Stimulated activated CD8-positive, alpha-beta memory T cell treated with anti-CD3 and anti-CD28 coated beads, Interleukin-2, amount 100 ng/mL, for 1 hour (primary cell): ENCODE measurements at regions not wholly inside any gene's neighbourhood (a gene's known extent, or its start where the extent isn't known, plus 50 kb on each side); places are given as distances from the start of the nearest gene placed in this dataset.

Source experiments
- DNase-seq, 2 donors: peaks; one replicate each; pipeline ENCODE4 v3.0.0-alpha.2; 2020; ENCODE audit warnings: low read depth in 2 of 2

DNA sequence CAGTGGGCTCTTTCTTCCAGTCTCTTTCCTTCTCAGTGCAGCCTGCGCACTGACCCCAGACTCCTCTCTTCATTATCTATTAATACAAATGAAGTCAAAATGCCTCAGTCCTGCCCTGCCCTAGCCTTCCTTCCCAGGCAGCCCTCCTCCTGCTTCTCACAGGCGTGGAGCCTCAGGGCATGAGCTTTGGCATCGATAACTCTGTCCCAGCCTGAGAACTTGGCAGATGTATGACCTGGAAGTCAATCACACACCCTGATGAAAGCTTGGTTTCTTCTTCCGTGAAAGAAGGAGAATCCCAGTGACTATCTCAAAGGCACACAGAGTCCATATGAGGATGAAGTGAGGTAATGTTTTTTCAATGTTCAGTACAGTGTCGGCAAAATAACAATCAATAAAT lies 600.7 kb upstream of the ID2 start:
- DNase-seq = no peak

DNA sequence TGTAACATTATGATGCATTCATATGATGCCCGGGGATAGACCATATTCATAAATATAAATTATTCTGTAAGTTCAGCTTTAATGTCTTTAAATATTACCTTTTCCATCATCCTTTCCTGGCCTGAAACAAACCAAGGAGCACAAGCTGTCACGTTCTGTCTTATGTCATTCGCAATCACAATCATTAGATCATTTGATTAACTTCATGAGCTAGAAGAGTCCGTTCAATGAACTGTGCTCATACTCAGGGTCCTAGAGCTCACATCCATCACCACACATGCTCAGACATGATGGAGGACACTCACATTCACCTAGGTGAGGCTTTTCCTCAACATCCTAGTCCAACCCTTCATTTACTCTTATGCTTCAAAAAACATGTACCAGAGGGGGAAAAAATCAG lies 599.0 kb upstream of the ID2 start:
- no peak for DNase-seq

DNA sequence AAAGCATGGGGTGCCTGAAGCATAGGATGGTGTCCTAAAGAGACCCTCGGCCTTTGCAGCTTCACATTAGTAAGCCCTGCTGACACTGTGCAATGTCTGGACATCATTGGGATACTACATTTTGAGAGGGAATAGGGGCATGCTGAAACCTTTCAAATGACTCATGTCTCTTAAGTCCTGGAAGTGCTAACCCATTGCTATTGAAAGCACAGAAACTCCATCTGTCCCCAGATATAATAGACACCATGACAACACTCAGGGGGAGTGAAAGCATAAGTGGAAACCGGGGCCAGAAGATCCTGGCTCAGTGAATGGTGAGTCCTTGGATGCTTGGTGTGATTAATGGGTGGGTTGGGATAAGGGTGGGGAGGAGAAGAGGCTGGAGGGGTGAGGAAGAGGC lies 595.5 kb upstream of the ID2 start:
- DNase-seq = no peak

GRCh38 chr2:8086796-8087479 lies 594.9 kb upstream of the ID2 start:
- DNase-seq = no peak

- DNase-seq = no peak
These were observed 594.4 kb upstream of the ID2 start for GRCh38 chr2:8087480-8087840.

DNA sequence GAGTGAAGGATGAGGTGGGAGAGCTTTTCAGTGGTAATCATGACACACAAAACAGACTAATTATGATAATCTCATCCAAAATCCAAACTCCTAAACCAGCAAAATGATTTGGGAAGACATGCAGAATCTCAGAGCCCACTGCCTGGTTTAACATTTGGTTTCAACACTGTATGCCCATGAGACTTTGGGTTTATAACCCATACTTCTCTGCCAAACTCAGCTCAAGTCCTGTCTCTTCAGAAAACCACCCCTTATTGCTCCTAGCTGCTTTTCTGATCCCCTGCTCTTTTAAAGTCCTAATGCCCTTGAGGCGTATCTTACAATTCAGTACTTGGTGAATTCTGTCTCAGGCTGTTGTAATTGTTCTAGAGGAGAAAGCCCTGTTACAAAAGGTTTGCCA lies 593.0 kb upstream of the ID2 start:
- DNase-seq = no peak

- DNase-seq = no peak
These were observed 592.3 kb upstream of the ID2 start for GRCh38 chr2:8089596-8089995.

DNA sequence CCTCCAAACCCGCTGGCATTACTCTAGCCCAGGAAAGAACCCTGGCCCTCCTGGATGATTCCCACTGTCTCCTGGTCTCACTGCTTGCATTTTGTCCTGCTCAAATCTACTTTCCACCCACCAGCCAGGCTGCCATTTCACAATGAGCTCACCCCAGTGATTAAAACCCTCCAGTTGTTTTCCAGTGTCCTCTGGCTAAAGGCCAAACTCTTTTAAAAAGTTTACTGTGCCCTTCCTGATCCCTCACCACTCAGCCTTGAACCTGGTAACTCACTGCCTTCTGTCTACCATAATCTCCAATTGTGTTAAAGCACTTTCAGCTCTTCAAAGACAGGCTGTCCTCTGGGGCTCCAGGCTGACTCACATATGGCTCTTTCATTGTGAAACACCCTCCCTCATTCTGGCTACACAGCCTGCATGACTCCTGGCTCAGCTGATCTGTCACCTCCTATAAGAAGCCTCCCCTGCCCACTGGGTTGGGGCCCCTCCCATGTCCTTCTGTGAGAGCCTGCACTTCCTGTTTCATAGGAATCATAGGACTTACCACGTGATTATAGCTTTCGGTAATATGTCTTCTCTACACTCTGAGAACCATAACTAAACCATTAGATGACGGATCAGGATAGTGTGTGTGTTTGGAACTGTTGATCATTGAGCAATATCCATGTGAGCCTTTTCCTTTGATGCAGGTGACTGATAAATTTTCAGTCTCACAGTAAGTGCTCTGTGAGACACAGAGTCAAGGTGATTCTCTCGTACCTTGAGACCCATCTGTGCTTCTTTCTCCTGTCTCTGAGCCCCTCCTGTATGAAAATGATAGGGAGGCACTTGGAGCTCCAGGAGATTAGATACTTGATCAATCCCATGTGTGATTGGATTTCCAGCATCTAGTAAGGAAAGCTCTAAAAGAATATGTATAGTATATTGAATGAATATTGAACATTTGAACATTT lies 590.8 kb upstream of the ID2 start:
- no peak for DNase-seq

GRCh38 chr2:8094526-8094925 lies 587.3 kb upstream of the ID2 start:
- DNase-seq = no peak

GRCh38 chr2:8095978-8096377 lies 585.9 kb upstream of the ID2 start:
- DNase-seq = no peak

DNA sequence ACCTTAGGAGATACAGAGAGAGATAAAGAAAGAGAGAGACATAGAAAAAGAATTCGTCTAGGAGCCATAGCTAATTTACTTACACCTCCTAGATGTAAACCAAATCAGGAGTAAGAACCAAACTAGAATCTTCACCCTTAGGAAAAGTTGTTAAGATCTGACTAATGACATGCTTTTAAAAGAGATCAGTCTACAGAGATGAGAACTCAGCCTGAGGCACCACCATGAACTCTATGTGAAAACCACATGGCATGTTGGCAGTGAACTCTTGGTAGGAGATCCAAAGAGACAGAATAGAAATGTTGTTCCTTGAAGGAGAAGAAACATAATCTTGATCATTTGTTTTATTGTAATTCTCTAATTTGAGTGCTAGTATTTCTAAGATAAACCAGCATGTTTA lies 585.4 kb upstream of the ID2 start:
- DNase-seq = no peak

- DNase-seq = no peak
These were observed 583.2 kb upstream of the ID2 start for GRCh38 chr2:8098476-8099266.

DNA sequence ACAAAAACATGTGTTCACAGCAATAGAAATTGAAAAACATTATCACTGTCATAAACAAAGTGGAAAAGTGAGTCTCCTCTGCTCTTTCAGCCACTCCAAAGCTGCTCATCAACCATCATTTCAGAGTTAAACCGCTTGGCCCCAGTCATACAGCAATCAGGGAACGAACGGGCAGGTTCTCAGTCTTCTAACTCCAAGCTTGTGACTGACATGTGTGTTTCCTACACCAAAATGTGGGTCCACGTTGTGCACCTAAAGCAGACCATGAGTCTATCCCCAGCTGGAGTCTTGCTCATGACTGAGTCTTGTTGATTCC lies 582.6 kb upstream of the ID2 start:
- DNase-seq = no peak

DNA sequence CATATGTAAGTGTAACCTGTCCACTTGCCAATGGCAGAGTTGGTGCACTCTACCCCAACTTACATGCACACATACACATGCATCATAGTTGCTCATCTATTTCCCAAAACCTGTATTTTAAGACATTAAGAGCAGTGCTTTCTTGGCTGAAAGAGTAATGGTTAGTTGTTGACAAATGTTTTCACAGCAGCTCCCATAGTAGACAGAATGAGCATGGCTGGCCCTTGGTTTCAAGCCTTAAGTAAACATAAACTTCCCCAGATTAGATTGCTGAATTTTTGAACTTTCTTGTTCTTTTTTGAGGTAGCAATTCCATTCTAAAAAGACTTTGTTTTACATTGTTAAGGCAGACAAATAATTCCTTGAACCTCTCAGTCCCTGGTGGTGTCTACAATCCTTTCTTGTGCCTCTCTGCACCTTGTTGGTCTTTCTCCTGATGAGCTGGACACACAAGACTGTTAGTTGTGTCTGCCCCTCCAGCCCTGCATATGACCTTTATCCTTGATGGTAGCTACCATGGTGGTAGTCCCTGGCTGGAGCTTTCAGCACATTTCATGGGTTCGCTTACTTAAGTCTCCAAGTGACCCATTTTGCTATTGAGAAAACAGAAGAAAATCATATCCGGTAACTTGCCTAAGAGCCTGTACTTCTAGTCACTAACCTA lies 580.1 kb upstream of the ID2 start:
- DNase-seq = no peak

GRCh38 chr2:8102470-8102869 lies 579.4 kb upstream of the ID2 start:
- DNase-seq = no peak

GRCh38 chr2:8103085-8103708 lies 578.7 kb upstream of the ID2 start:
- DNase-seq = no peak

GRCh38 chr2:8107150-8107549 lies 574.7 kb upstream of the ID2 start:
- no peak for DNase-seq

DNA sequence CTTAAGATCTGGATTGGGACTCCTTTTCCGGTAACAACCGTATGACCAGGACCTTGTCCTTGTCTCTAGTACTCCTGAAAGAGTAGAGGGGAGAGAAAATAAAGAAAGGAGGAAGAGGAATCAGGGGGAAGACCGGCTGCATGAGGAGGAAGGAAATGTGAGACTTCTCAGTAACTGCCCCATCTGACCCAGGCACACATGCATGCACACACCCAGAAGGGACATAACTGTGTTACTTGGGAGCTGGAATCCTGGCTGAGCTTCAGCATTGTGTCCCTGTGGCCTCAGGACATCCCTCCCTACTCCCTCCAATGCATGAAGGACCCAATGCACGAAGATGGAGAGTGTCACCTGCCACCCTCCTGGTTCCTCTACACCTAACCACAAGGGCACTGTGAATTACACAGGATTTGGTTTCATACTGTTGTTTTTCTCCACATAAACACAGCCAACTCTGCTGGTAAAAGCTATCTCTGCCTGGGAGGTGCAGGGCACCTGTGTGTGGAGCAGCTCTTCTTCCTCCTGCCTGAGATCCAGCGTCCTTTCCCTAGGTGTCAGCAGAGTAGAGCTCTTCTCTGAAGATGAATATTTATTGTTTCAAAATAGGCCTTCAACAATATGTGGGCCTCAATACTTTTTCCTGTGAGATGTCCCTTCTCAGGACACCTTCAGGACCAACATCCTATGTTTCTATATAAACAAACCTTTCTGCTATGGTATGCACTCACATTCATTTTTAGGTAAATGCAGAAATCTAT lies 574.1 kb upstream of the ID2 start:
- no peak for DNase-seq

DNA sequence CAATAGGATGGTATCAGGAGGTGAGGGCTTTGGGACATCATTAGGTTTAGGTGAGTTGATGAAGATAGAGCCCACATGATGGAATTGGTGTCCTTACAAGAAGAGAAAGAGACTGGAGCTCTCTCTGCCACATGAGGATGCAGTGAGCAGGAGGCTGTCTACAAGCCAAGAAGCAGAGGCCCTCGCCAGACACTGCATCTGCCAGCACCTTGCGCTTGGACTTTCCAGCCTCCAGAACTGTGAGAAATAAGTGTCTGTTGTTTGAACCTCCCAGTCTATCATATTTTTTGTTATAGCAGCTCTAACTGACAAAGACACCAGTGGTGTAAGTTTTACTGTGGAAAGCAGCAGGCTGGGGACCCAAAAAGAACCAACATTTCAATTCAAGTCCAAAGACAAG lies 571.1 kb upstream of the ID2 start:
- DNase-seq = no peak

DNA sequence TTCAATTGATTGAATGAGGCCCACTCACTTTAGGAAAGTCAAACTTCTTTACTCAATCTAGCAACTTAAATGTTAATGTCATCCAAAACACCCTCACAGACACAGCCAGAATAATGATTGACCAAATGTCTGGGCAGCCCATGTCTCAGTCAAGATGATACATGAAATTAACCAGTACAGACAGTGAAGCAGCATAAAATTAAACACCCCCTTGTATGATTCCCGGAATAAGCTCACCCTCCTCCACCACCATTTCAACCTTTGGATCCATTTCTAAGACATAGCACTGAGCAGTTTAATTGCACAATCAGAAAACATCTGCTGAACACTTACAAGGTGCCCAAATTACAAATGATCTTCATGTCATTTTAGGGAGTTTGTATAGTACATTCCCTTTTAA lies 570.7 kb upstream of the ID2 start:
- no peak for DNase-seq

- no peak for DNase-seq
These were observed 566.4 kb upstream of the ID2 start for GRCh38 chr2:8115456-8115855.
